ENCODE measurements at regions not wholly inside any gene's neighbourhood (a gene's known extent, or its start where the extent isn't known, plus 50 kb on each side); places are given as distances from the start of the nearest gene placed in this dataset.
"Not testable (repeated sequence)": the region's sequence is repeated elsewhere in the genome, so short reads cannot be mapped to it uniquely, and the experiment has no call there.

GRCh38 chr4:23533859-23534258 lies 356.0 kb downstream of the PPARGC1A start:
- DNase-seq (ENCODE audit: low spot score), result no peak

- no peak for DNase-seq (ENCODE audit: low spot score)
Observed at GRCh38 chr4:23516716-23517115, 373.1 kb downstream of the PPARGC1A start.

- no peak for DNase-seq (ENCODE audit: low spot score)
Observed at GRCh38 chr4:23504083-23504482, 385.8 kb downstream of the PPARGC1A start.

- no peak for DNase-seq (ENCODE audit: low spot score)
Observed at GRCh38 chr4:23500894-23501449, 388.9 kb downstream of the PPARGC1A start.

GRCh38 chr4:23485801-23486200 lies 404.0 kb downstream of the PPARGC1A start:
- no peak for DNase-seq (ENCODE audit: low spot score)

- no peak for DNase-seq (ENCODE audit: low spot score)
Observed at GRCh38 chr4:23484689-23485088, 405.2 kb downstream of the PPARGC1A start.

- DNase-seq (ENCODE audit: low spot score), result no peak
Observed at GRCh38 chr4:23483320-23483960, 406.4 kb downstream of the PPARGC1A start.

GRCh38 chr4:23481566-23481965 lies 408.3 kb downstream of the PPARGC1A start:
- no peak for DNase-seq (ENCODE audit: low spot score)

GRCh38 chr4:23477905-23478304 lies 411.9 kb downstream of the PPARGC1A start:
- DNase-seq (ENCODE audit: low spot score), result no peak

- no peak for DNase-seq (ENCODE audit: low spot score)
Observed at GRCh38 chr4:23476515-23477090, 413.2 kb downstream of the PPARGC1A start.

GRCh38 chr4:23463071-23463470 lies 426.8 kb downstream of the PPARGC1A start:
- DNase-seq (ENCODE audit: low spot score), result no peak

GRCh38 chr4:23458054-23458453 lies 431.8 kb downstream of the PPARGC1A start:
- no peak for DNase-seq (ENCODE audit: low spot score)

- no peak for DNase-seq (ENCODE audit: low spot score)
Observed at GRCh38 chr4:23456864-23457263, 433.0 kb downstream of the PPARGC1A start.

GRCh38 chr4:23455456-23456158 lies 434.2 kb downstream of the PPARGC1A start:
- no peak for DNase-seq (ENCODE audit: low spot score)

GRCh38 chr4:23441530-23442069 lies 448.2 kb downstream of the PPARGC1A start:
- no peak for DNase-seq (ENCODE audit: low spot score)

GRCh38 chr4:23438764-23439163 lies 451.1 kb downstream of the PPARGC1A start:
- DNase-seq (ENCODE audit: low spot score), result no peak

GRCh38 chr4:23429497-23429896 lies 460.4 kb downstream of the PPARGC1A start:
- DNase-seq (ENCODE audit: low spot score), result no peak

- no peak for DNase-seq (ENCODE audit: low spot score)
Observed at GRCh38 chr4:23425570-23425969, 464.3 kb downstream of the PPARGC1A start.

GRCh38 chr4:23423540-23423939 lies 466.3 kb downstream of the PPARGC1A start:
- no peak for DNase-seq (ENCODE audit: low spot score)

GRCh38 chr4:23422878-23423277 lies 467.0 kb downstream of the PPARGC1A start:
- DNase-seq (ENCODE audit: low spot score), result no peak

- no peak for DNase-seq (ENCODE audit: low spot score)
Observed at GRCh38 chr4:23413631-23414030, 476.2 kb downstream of the PPARGC1A start.

GRCh38 chr4:23412701-23413100 lies 477.1 kb downstream of the PPARGC1A start:
- DNase-seq (ENCODE audit: low spot score), result no peak

GRCh38 chr4:23408913-23409312 lies 480.9 kb downstream of the PPARGC1A start:
- not testable (repeated sequence) for DNase-seq (ENCODE audit: low spot score)

All from pons (tissue), 1 donor.